Kidney (tissue), 13 donors: ENCODE measurements at regions not wholly inside any gene's neighbourhood (a gene's known extent, or its start where the extent isn't known, plus 50 kb on each side); places are given as distances from the start of the nearest gene placed in this dataset.
A peak's percentile ranks its signal among the peaks of the same experiment; 100 is the strongest.

Experiments used
- DNase-seq, 5 donors: peaks; one replicate each; pipeline ENCODE4 v3.0.0-alpha.2; 2013 to 2020
- FAIRE-seq: peaks from 2 replicates; lab custom pipeline; 2012; peaks lifted over from hg19 to GRCh38; lab: Jason Lieb, UNC
- H3K27ac ChIP-seq, 2 donors: one replicate each; pipeline ENCODE4 v1.7.0; 2013; ENCODE audit warnings: low read depth in 2 of 2, low read length in 2 of 2, inconsistent platforms in 1 of 2
- H3K27me3 ChIP-seq: one replicate; pipeline ENCODE4 v1.7.1; 2013; ENCODE audit warnings: low read length, inconsistent platforms; ENCODE audit not compliant: control insufficient read depth, insufficient read depth
- H3K36me3 ChIP-seq, 3 donors: one replicate each; pipeline versions ENCODE4 v1.7.0 to v1.7.1; 2013; ENCODE audit warnings: low read length in 3 of 3, control low read depth in 1 of 3, inconsistent platforms in 1 of 3; ENCODE audit not compliant: insufficient read depth in 3 of 3, control insufficient read depth in 2 of 3
- H3K4me1 ChIP-seq, 3 donors: one replicate each; pipeline versions ENCODE4 v1.7.0 to v1.7.1; 2013; ENCODE audit warnings: low read length in 3 of 3, inconsistent platforms in 1 of 3, low read depth in 1 of 3; ENCODE audit not compliant: control insufficient read depth in 2 of 3, insufficient read depth in 2 of 3
- H3K4me3 ChIP-seq, 3 donors: one replicate each; pipeline versions ENCODE4 v1.7.0 to v1.8.1; 2013; ENCODE audit warnings: low read length in 3 of 3, control low read depth in 1 of 3, inconsistent platforms in 1 of 3
- H3K9ac ChIP-seq, 3 donors: one replicate each; pipeline versions ENCODE4 v1.7.0 to v1.7.1; 2013; ENCODE audit warnings: low read length in 3 of 3, control low read depth in 1 of 3, inconsistent platforms in 1 of 3
- H3K9me3 ChIP-seq, 3 donors: one replicate each; pipeline versions ENCODE4 v1.7.0 to v1.7.1; 2013; ENCODE audit warnings: low read length in 3 of 3, control low read depth in 1 of 3, inconsistent platforms in 1 of 3; ENCODE audit not compliant: control insufficient read depth in 2 of 3, insufficient read depth in 1 of 3
- CTCF ChIP-seq: IDR thresholded peaks from 3 replicates; pipeline ENCODE4 v1.5.1; 2012; ENCODE audit warnings: mild to moderate bottlenecking, moderate library complexity, borderline replicate concordance; ENCODE audit not compliant: insufficient read depth; ENCODE audit errors: extremely low read depth
- intact Hi-C: fragments of 100-400 bp; cut with DNase I; formaldehyde crosslinking; loops from one replicate; pipeline ENCODE4 v1.11.1; 2022
- donor health status: control.
- donor health status: control.
- donor health status: control.
- donor health status: control.
- donor health status: control.
- donor health status: DM: yes; HTN: yes; CAD: no.
- donor health status: Normal renal cell carcinoma (clear cell type).

- Histone ChIP-seq H3K27ac (no peak overlapping the region), H3K36me3 (no peaks in the 10 kb centered on the region), H3K9ac (no peak overlapping the region), H3K4me1 (no peaks in the 10 kb centered on the region), H3K4me3 (no peak overlapping the region), H3K9me3 (peaks cover 0 to 3% (median 0%) of the 10 kb centered on the region in 3 donors), H3K27me3 (no peaks in the 10 kb centered on the region)
- FAIRE-seq (no peak), DNase-seq (no peak)
- TF ChIP-seq CTCF, result no peak
- intact Hi-C loops, result no loop called here
Measured at GRCh38 chr16:86255966-86256365, 254.4 kb upstream of the FOXF1 start.

GRCh38 chr16:86256995-86257394, 253.3 kb upstream of the FOXF1 start:
- intact Hi-C loops, result no loop called here
- no peak for DNase-seq

GRCh38 chr16:86257546-86257945, 252.8 kb upstream of the FOXF1 start:
- intact Hi-C loops, result no loop called here
- Histone ChIP-seq H3K27me3 (no peaks in the 10 kb centered on the region), H3K4me1 (no peaks in the 10 kb centered on the region), H3K27ac (peak overlapping the region in 1 of 2 donors; percentile 4), H3K4me3 (no peak overlapping the region), H3K36me3 (no peaks in the 10 kb centered on the region), H3K9me3 (peaks cover 0 to 3% (median 0%) of the 10 kb centered on the region in 3 donors), H3K9ac (no peak overlapping the region)
- DNase-seq, result no peak
- FAIRE-seq, result no peak
- no peak for TF ChIP-seq CTCF

More at GRCh38 chr16:86256995-86257394, 253.3 kb upstream of the FOXF1 start:
- TF ChIP-seq CTCF, result no peak
- Histone ChIP-seq H3K27ac (no peak overlapping the region), H3K4me3 (no peak overlapping the region), H3K9ac (no peak overlapping the region), H3K9me3 (peaks cover 0 to 3% (median 0%) of the 10 kb centered on the region in 3 donors), H3K4me1 (no peaks in the 10 kb centered on the region), H3K36me3 (no peaks in the 10 kb centered on the region), H3K27me3 (no peaks in the 10 kb centered on the region)
- no peak for FAIRE-seq

GRCh38 chr16:86258713-86259112, 251.6 kb upstream of the FOXF1 start:
- TF ChIP-seq CTCF, result no peak
- intact Hi-C loops, result no loop called here
- H3K4me1 ChIP-seq, result no peaks in the 10 kb centered on the region
- H3K9me3 ChIP-seq, result peaks cover 0 to 3% (median 0%) of the 10 kb centered on the region in 3 donors
- H3K9ac ChIP-seq, result no peak overlapping the region
- H3K4me3 ChIP-seq, result no peak overlapping the region
- no peak for DNase-seq
- no peaks in the 10 kb centered on the region for H3K27me3 ChIP-seq
- no peak for FAIRE-seq
- no peaks in the 10 kb centered on the region for H3K36me3 ChIP-seq
- peak overlapping the region in 1 of 2 donors; percentile 78 for H3K27ac ChIP-seq
